NCI-H748 (cell line): ENCODE measurements at regions not wholly inside any gene's neighbourhood (a gene's known extent, or its start where the extent isn't known, plus 50 kb on each side); places are given as distances from the start of the nearest gene placed in this dataset.

ENCODE experiments used
- DNase-seq: peaks from one replicate; lab custom pipeline; 2025; ENCODE audit not compliant: unreplicated experiment; lab: John Stamatoyannopoulos, UW

GRCh38 chr10:69684020-69684980 is 54.3 kb downstream of the FAM241B start:
- no peak for DNase-seq

GRCh38 chr10:69684981-69685353 is 54.9 kb downstream of the FAM241B start:
- DNase-seq = no peak

- no peak for DNase-seq
Observed at GRCh38 chr10:69685426-69685801, 55.4 kb downstream of the FAM241B start.

GRCh38 chr10:69685802-69686585 is 55.9 kb downstream of the FAM241B start:
- DNase-seq = no peak

GRCh38 chr10:69686866-69687265 is 56.8 kb downstream of the FAM241B start:
- no peak for DNase-seq

GRCh38 chr10:69687426-69687825 is 57.4 kb downstream of the FAM241B start:
- DNase-seq = no peak

GRCh38 chr10:69692267-69692666 is 62.2 kb downstream of the FAM241B start:
- no peak for DNase-seq

GRCh38 chr10:69692891-69693290 is 62.8 kb downstream of the FAM241B start:
- DNase-seq = no peak

- no peak for DNase-seq
Observed at GRCh38 chr10:69693886-69694285, 63.8 kb downstream of the FAM241B start.

GRCh38 chr10:69696073-69696731 is 66.2 kb downstream of the FAM241B start:
- peak; percentile 20 for DNase-seq

- DNase-seq = no peak
Observed at GRCh38 chr10:69697006-69697405, 67.0 kb downstream of the FAM241B start.

GRCh38 chr10:69703256-69703655 is 73.2 kb downstream of the FAM241B start:
- no peak for DNase-seq

GRCh38 chr10:69703766-69704630 is 74.0 kb downstream of the FAM241B start:
- no peak for DNase-seq

GRCh38 chr10:69709366-69709941 is 79.4 kb downstream of the FAM241B start:
- no peak for DNase-seq

GRCh38 chr10:69710008-69710888 is 80.2 kb downstream of the FAM241B start:
- no peak for DNase-seq

- DNase-seq = no peak
Observed at GRCh38 chr10:69712342-69712741, 82.3 kb downstream of the FAM241B start.

- no peak for DNase-seq
Observed at GRCh38 chr10:69714572-69714971, 84.5 kb downstream of the FAM241B start.

GRCh38 chr10:69715156-69715898 is 85.3 kb downstream of the FAM241B start:
- no peak for DNase-seq
